Stomach (tissue), 4 donors: ENCODE measurements at regions not wholly inside any gene's neighbourhood (a gene's known extent, or its start where the extent isn't known, plus 50 kb on each side); places are given as distances from the start of the nearest gene placed in this dataset.

Experiments
- CTCF ChIP-seq, 7 experiments: fragments of 450-650 bp in 4 of 7; fragments of 200-600 bp in 3 of 7; sonication (generic) in 3 of 7; IDR thresholded peaks; one replicate each; pipeline ENCODE4 v1.5.1; 2016 to 2019; ENCODE audit warnings: antibody characterized with exemption in 7 of 7, control low read depth in 2 of 7, mild to moderate bottlenecking in 1 of 7
- EP300 ChIP-seq: sonication (generic); formaldehyde crosslinking; IDR thresholded peaks from one replicate; pipeline ENCODE4 v1.6.1; 2017; ENCODE audit warnings: antibody characterized with exemption
- POLR2A ChIP-seq, 4 donors: fragments of 450-650 bp; IDR thresholded peaks; one replicate each; pipeline ENCODE4 v1.6.1; 2016; ENCODE audit warnings: antibody characterized with exemption in 4 of 4, control low read depth in 2 of 4, mild to moderate bottlenecking in 1 of 4, moderate library complexity in 1 of 4
- POLR2AphosphoS5 ChIP-seq, 3 donors: sonication (generic); formaldehyde crosslinking; IDR thresholded peaks; one replicate each; pipeline ENCODE4 v1.6.1; 2016; ENCODE audit warnings: antibody characterized with exemption in 3 of 3

GRCh38 chrX:63453571-63453970 is 102.4 kb upstream of the SPIN4 start:
- TF ChIP-seq EP300 (no peak), POLR2AphosphoS5 (IDR thresholded peaks at IDR 0.05) (no peak), CTCF (IDR thresholded peaks at IDR 0.05) (no peak), POLR2A (IDR thresholded peaks at IDR 0.05) (no peak)
